ENCODE measurements at regions not wholly inside any gene's neighbourhood (a gene's known extent, or its start where the extent isn't known, plus 50 kb on each side); places are given as distances from the start of the nearest gene placed in this dataset.

DNA sequence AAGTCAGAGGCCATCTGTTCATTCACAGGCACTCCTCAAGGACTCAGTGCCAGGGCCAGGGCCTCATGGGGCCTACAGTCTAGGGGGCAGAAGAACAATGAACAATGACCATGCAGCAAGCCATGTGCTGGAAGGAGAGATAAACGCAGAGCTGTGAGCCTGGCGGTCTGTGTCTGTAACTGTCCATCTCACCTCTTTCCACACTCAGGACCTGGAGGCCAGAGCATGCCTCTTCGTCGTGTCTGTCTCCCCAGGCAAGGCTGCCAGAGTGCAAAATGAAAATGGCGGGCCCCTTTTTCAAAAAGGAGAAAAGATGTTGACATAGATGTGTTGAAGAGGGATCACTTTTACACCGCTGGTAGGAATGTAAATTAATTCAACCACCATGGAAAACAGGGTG, 78.5 kb downstream of the MSX1 start (continued):
- TF ChIP-seq ZNF543 (CRISPR knock-in tag; IDR thresholded peaks at IDR 0.05) (no peak), ZNF235 (CRISPR knock-in tag; IDR thresholded peaks at IDR 0.05; ENCODE audit: borderline replicate concordance) (no peak), POLR2AphosphoS5 (IDR thresholded peaks at IDR 0.05; ENCODE audit: low read depth, low read length) (no peak)

DNA sequence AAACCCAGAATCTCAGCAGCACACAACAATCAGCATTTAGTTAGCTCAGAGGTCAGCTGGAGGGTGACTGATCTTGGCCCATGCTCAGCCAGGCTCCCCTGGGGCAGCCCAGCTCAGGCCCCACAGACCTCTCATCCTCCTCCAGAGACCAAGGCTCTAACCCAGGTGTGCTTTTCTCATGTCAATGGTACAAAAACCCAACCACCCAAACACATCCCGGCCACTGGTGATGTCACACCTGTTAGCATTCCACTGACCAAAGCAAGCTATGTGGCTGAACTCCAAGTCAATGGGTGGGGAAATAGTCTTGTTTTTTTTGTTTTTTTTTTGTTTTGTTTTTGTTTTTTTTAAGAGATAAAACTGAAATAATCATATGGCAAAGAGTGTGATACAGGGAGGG, 77.5 kb downstream of the CYTL1 start:
- H3K4me3 ChIP-seq (replicated peaks in 1 of 3; ENCODE audit: insufficient read depth in 1 of 3, low read depth in 2 of 3, low read length in 3 of 3) = no peak overlapping the region
- H3K4me2 ChIP-seq (ENCODE audit: low read depth, low read length) = no peak overlapping the region
- no peaks in the 10 kb centered on the region for H3K4me1 ChIP-seq (ENCODE audit: insufficient read depth, low read length)
- POLR2A ChIA-PET = no interaction called here
- no peak overlapping the region for H3K27ac ChIP-seq (ENCODE audit: extremely low read length, insufficient read depth, low read length)
- peaks cover 0 to 32% of the 10 kb centered on the region in 2 experiments; a peak in 2 of 5 replicates for H3K27me3 ChIP-seq (ENCODE audit: control insufficient read depth in 1 of 2, insufficient read depth in 2 of 2, low read length in 2 of 2)
- no peaks in the 10 kb centered on the region for H3K36me3 ChIP-seq (replicated peaks in 1 of 2; ENCODE audit: control insufficient read depth in 1 of 2, insufficient read depth in 2 of 2, low read length in 2 of 2)
- 0% methylated on average over 1 of the region's 1 CpG for WGBS (ENCODE audit: low lambda C conversion rate)
- no peak for DNase-seq (ENCODE audit: low spot score)
- BruUV-seq (replicated peaks) = no TSS peak
- CTCF ChIA-PET (ENCODE audit: low intra/inter-chr PET ratio, low total read pairs) = no interaction called here
- TF ChIP-seq, protein P1, sequence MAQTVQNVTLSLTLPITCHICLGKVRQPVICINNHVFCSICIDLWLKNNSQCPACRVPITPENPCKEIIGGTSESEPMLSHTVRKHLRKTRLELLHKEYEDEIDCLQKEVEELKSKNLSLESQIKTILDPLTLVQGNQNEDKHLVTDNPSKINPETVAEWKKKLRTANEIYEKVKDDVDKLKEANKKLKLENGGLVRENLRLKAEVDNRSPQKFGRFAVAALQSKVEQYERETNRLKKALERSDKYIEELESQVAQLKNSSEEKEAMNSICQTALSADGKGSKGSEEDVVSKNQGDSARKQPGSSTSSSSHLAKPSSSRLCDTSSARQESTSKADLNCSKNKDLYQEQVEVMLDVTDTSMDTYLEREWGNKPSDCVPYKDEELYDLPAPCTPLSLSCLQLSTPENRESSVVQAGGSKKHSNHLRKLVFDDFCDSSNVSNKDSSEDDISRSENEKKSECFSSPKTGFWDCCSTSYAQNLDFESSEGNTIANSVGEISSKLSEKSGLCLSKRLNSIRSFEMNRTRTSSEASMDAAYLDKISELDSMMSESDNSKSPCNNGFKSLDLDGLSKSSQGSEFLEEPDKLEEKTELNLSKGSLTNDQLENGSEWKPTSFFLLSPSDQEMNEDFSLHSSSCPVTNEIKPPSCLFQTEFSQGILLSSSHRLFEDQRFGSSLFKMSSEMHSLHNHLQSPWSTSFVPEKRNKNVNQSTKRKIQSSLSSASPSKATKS (CRISPR knock-in tag; IDR thresholded peaks at IDR 0.05) = no peak
- TF ChIP-seq, protein P2, sequence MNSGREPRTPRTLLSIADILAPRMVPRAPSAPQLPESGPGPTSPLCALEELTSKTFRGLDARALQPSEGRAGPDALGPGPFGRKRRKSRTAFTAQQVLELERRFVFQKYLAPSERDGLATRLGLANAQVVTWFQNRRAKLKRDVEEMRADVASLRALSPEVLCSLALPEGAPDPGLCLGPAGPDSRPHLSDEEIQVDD (CRISPR knock-in tag; IDR thresholded peaks at IDR 0.05; ENCODE audit: borderline replicate concordance) = no peak
- TF ChIP-seq SIX4 (CRISPR knock-in tag; IDR thresholded peaks at IDR 0.05) (no peak), SALL1 (CRISPR knock-in tag; IDR thresholded peaks at IDR 0.05) (no peak), SATB2 (CRISPR knock-in tag; IDR thresholded peaks at IDR 0.05) (no peak), ZNF850 (CRISPR knock-in tag; conservative IDR thresholded peaks at IDR 0.05) (no peak), POLR2AphosphoS5 (IDR thresholded peaks at IDR 0.05; ENCODE audit: low read depth, low read length) (no peak), SMARCC2 (IDR thresholded peaks at IDR 0.05) (no peak), ZNF782 (CRISPR knock-in tag; IDR thresholded peaks at IDR 0.05; ENCODE audit: borderline replicate concordance) (no peak), ZNF33B (CRISPR knock-in tag; IDR thresholded peaks at IDR 0.05) (no peak), NFE2L2 (IDR thresholded peaks at IDR 0.05; ENCODE audit: low read length) (no peak), ZNF878 (CRISPR knock-in tag; IDR thresholded peaks at IDR 0.05) (no peak)
- TF ChIP-seq, protein P3, sequence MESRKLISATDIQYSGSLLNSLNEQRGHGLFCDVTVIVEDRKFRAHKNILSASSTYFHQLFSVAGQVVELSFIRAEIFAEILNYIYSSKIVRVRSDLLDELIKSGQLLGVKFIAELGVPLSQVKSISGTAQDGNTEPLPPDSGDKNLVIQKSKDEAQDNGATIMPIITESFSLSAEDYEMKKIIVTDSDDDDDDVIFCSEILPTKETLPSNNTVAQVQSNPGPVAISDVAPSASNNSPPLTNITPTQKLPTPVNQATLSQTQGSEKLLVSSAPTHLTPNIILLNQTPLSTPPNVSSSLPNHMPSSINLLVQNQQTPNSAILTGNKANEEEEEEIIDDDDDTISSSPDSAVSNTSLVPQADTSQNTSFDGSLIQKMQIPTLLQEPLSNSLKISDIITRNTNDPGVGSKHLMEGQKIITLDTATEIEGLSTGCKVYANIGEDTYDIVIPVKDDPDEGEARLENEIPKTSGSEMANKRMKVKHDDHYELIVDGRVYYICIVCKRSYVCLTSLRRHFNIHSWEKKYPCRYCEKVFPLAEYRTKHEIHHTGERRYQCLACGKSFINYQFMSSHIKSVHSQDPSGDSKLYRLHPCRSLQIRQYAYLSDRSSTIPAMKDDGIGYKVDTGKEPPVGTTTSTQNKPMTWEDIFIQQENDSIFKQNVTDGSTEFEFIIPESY (CRISPR knock-in tag; IDR thresholded peaks at IDR 0.05) = no peak
- TF ChIP-seq, protein P4, sequence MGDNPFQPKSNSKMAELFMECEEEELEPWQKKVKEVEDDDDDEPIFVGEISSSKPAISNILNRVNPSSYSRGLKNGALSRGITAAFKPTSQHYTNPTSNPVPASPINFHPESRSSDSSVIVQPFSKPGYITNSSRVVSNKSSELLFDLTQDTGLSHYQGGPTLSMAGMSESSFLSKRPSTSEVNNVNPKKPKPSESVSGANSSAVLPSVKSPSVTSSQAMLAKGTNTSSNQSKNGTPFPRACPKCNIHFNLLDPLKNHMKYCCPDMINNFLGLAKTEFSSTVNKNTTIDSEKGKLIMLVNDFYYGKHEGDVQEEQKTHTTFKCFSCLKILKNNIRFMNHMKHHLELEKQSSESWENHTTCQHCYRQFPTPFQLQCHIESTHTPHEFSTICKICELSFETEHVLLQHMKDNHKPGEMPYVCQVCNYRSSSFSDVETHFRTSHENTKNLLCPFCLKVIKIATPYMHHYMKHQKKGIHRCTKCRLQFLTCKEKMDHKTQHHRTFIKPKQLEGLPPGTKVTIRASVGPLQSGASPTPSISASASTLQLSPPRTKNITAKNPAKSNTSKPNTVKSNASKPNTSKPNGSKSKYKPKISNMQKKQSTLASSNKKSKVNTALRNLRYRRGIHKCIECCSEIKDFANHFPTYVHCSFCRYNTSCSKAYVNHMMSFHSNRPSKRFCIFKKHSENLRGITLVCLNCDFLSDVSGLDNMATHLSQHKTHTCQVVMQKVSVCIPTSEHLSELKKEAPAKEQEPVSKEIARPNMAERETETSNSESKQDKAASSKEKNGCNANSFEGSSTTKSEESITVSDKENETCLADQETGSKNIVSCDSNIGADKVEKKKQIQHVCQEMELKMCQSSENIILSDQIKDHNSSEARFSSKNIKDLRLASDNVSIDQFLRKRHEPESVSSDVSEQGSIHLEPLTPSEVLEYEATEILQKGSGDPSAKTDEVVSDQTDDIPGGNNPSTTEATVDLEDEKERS (CRISPR knock-in tag; IDR thresholded peaks at IDR 0.05) = no peak
- H3K79me2 ChIP-seq (ENCODE audit: insufficient read depth, low read length) = no peaks in the 10 kb centered on the region
- no peak for ATAC-seq
- H3K9ac ChIP-seq (ENCODE audit: insufficient read depth, low read depth, low read length) = no peak overlapping the region
- intact Hi-C loops (cut with micrococcal nuclease; ENCODE audit: unreplicated experiment) (no loop called here), in situ Hi-C loops (cut with HindIII; ENCODE audit: extremely low pct_ligation_motif_present, low pct_unique_long_range_greater_than_20kb) (no loop called here)
- H3K9me3 ChIP-seq (ENCODE audit: low read length) = no peaks in the 10 kb centered on the region
- no peaks in the 10 kb centered on the region for H4K20me1 ChIP-seq (ENCODE audit: insufficient read depth, low read length)
- FAIRE-seq = no peak
- no peak overlapping the region for H2AFZ ChIP-seq (ENCODE audit: low read length)
